Upper lobe of left lung (tissue), 4 donors: ENCODE measurements at regions not wholly inside any gene's neighbourhood (a gene's known extent, or its start where the extent isn't known, plus 50 kb on each side); places are given as distances from the start of the nearest gene placed in this dataset.
"Not testable (repeated sequence)": the region's sequence is repeated elsewhere in the genome, so short reads cannot be mapped to it uniquely, and the experiment has no call there.

Experiments
- CTCF ChIP-seq, 6 experiments: fragments of 450-650 bp in 4 of 6; fragments of 200-600 bp in 2 of 6; sonication (generic) in 2 of 6; IDR thresholded peaks; one replicate each; pipeline ENCODE4 v1.5.1; 2016 to 2019; ENCODE audit warnings: antibody characterized with exemption in 6 of 6
- POLR2A ChIP-seq, 4 donors: fragments of 450-650 bp; IDR thresholded peaks; one replicate each; pipeline ENCODE4 v1.5.1; 2016 to 2017; ENCODE audit warnings: antibody characterized with exemption in 4 of 4, mild to moderate bottlenecking in 2 of 4
- POLR2AphosphoS5 ChIP-seq, 2 donors: sonication (generic); formaldehyde crosslinking; IDR thresholded peaks; one replicate each; pipeline ENCODE4 v1.5.1; 2017; ENCODE audit warnings: antibody characterized with exemption in 2 of 2

GRCh38 chr2:87653373-87653772 is 94.5 kb upstream of the PLGLB2 start:
- TF ChIP-seq POLR2A, CTCF, POLR2AphosphoS5 (IDR thresholded peaks at IDR 0.05): not testable (repeated sequence)
